SKM-1 treated with dmso at 0.1 percent for 144 hours (cell line): ENCODE measurements at regions not wholly inside any gene's neighbourhood (a gene's known extent, or its start where the extent isn't known, plus 50 kb on each side); places are given as distances from the start of the nearest gene placed in this dataset.

Experiments used
- DNase-seq: peaks from one replicate; lab custom pipeline; 2025; ENCODE audit not compliant: unreplicated experiment; lab: John Stamatoyannopoulos, UW

DNA sequence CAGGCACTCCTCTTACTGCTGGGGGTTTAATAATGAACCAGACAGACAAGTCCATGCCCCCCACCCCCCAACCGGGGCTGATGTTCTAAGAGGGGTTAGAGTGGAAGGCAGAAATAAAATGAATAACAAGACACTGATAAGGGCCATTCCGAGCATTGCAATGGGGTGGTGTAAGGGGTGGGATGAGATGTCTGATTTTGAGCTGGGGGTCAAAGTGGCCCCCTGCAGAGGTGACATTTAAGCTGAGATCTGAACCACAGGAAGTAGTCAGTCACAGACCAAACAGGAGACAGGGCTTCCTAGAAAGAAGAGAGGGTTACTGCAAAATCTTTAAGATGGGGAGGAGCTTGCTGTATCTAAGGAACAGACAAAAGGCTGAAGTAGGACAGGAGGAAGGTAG, 180.6 kb upstream of the SH3BP4 start:
- no peak for DNase-seq

DNA sequence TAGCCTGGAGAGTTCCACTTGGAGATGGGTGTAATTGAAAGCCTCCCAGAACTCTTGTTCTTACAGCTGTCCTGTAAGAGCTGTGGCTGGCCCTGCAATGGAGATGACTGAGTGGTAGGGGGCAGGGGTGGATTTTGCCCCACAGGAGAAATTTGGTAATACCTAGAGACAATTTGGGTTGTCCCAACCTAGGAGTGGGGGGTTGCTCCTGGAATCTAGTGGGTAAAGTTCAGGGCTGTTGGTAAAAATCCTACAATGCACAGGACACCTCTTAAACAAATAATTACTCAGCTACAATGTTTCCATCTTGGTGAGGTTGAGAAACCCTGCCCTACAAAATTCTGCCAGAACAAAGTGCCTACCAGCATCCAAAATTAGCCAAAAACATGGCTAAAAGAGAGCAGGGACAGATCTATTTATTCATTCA, 181.1 kb upstream of the SH3BP4 start:
- no peak for DNase-seq

GRCh38 chr2:234770031-234770506, 181.7 kb upstream of the SH3BP4 start:
- no peak for DNase-seq

GRCh38 chr2:234768608-234769196, 183.1 kb upstream of the SH3BP4 start:
- DNase-seq: no peak

DNA sequence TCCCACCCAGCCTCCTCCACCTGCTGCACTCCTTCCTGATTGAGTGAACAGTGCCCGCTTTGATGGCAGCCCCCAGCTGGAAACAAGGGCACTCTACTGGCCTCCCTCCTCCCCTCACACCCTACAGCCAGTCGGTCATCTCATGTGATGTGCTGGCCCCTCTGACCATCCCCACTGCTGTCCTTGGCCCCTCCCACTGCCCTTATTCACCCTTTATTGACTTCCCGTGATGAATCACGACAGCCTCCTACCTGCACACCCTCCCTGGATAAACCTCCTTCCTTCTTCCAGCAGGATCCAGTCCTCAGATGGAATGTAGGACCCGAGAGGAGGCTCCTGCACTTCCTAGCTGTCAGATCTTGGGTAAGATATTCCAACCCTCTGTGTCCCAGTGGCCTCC, 186.5 kb upstream of the SH3BP4 start:
- no peak for DNase-seq

GRCh38 chr2:234764372-234764771, 187.4 kb upstream of the SH3BP4 start:
- DNase-seq: no peak

GRCh38 chr2:234763002-234763873, 188.6 kb upstream of the SH3BP4 start:
- DNase-seq: no peak

DNA sequence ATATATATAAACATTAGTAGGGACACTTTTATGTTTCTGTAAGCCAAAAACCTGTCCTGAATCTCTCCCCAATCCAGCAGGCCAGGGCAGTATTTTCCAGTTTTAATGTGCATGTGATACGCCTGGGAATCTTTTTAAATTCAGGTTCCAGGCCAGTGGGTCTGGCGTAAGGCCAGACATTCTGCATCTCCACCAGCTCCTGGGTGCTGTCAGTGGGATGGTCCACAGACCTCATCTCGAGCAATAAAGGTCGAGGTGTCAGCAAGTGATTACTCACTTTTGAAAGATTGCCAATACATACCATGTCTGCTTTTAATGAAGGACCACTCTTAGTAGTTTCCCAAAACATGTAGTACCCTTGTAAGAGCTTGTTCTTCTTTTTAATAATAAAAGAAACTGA, 189.9 kb upstream of the SH3BP4 start:
- no peak for DNase-seq

DNA sequence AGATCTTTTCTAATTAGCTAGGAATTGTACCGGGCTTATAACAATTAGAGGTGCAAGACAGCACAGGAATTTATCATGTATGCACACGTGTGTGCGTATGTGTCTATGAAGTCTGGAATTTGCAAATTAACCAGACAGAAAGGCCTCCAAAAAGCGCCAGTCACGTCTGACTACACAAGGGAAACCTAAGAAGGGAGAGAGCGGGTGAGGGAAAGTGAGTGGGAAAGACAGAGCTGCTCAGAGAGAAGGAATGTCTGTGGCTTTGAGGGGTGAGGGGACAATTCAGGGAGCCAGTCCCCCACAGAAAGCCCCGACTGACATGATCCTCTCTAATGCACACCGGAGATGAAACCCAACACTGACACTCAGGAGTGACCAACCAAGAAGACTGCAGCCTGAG, 197.7 kb upstream of the SH3BP4 start:
- DNase-seq: no peak

DNA sequence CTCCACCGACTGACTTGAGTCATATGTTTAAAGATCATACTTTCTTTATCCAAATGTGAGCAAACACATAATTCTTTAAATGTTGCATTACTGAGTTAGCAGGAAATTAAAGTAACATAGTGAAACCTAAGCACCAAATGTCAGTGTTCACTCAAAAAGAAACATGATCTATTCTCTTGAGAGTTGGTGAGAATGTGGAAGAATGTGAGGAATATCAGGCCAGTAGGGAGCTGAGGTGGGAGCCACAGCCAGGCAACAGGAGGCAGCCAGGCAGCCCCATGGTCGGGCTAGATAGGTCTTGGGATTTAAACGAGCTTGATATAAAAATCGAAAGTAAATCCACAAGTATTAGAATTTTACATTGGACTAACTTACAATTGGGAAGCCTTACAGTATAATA, 198.1 kb upstream of the SH3BP4 start:
- DNase-seq: no peak

DNA sequence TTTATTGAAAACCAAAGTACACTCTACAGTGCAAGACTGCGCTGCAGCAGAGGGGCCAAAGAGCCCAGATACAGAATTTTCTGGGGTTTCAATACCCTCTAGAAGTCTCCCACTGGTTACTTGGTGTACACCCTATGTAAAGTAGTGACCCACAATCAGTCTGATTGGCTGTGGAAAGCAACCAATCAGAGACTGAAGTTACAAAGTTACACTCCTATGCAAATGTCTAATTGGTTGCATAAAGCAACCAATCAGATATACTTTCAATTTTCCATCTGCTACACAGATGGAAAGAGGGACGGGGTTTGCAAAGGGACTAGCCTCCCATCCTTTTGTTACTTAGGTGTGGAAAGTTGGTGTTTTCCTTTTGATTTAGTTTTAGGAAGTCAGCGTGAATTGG, 198.9 kb upstream of the SH3BP4 start:
- DNase-seq: no peak

GRCh38 chr2:234751275-234751973, 200.4 kb upstream of the SH3BP4 start:
- no peak for DNase-seq

- no peak for DNase-seq
Observed at GRCh38 chr2:234747833-234748559, 203.8 kb upstream of the SH3BP4 start.

GRCh38 chr2:234747032-234747431, 204.8 kb upstream of the SH3BP4 start:
- no peak for DNase-seq

GRCh38 chr2:234745347-234745746, 206.5 kb upstream of the SH3BP4 start:
- DNase-seq: no peak

DNA sequence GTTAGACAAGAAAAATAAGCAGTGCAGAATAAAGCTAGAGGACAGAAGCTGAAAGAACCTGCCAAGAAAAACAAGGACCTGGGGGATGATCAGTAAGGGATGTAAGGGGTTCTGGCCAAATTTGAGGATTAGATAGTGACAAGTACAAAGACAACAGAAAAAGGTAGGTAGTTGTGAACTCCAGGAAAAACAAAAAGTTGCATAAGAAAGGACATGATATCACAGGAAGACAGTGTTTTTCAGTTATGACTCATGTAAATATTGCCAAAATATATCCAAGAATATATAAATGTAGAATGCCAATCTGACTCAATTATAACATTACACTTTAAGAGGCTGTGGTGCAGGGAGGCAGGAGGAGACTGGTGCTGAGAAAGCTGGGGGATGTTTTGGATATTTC, 209.8 kb upstream of the SH3BP4 start:
- DNase-seq: no peak

DNA sequence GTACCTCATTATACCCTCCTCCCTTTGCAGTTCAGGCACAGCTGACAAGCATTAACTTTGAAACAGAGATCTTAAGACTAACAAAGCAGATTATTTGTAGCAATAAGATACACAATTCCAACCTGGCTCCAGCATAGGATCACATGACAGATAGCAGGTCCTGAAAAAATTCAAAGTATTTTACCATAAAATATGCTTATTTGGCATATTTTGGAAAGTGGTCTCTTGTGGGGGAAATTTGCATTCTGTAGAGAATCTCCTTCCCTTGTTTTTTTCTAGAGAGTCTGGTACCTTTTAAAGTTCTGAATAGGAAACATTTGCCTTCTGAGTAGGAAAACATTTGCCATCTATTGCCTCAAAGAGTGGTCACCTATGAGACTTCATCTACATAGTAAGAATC, 212.8 kb upstream of the SH3BP4 start:
- DNase-seq: no peak

GRCh38 chr2:234735829-234736228, 216.0 kb upstream of the SH3BP4 start:
- no peak for DNase-seq

GRCh38 chr2:234733795-234734600, 217.8 kb upstream of the SH3BP4 start:
- no peak for DNase-seq

DNA sequence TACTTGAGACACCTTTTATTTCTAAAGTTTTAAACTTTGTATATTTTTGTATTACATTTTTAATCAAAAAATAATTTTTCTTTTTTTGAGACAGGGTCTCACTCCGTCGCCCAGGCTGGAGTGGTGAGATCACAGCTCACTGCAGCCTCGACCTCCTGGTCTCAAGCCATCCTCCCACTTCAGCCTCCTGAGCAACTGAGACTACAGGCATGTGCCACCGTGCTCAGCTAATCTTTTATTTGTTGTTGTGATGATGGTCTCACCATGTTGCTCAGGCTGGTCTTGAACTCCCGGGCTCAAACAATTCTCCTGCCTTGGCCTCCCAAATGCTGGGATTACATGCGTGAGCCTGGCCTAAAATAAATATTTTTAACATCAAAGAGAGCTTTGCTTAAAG, 218.7 kb upstream of the SH3BP4 start:
- no peak for DNase-seq
